Stromal cell of bone marrow (primary cell): ENCODE measurements at regions not wholly inside any gene's neighbourhood (a gene's known extent, or its start where the extent isn't known, plus 50 kb on each side); places are given as distances from the start of the nearest gene placed in this dataset.
"Not testable (repeated sequence)": the region's sequence is repeated elsewhere in the genome, so short reads cannot be mapped to it uniquely, and the experiment has no call there.

Experiments used
- DNase-seq: peaks from one replicate; pipeline ENCODE4 v3.0.0-alpha.2; 2012; ENCODE audit warnings: low read depth

DNA sequence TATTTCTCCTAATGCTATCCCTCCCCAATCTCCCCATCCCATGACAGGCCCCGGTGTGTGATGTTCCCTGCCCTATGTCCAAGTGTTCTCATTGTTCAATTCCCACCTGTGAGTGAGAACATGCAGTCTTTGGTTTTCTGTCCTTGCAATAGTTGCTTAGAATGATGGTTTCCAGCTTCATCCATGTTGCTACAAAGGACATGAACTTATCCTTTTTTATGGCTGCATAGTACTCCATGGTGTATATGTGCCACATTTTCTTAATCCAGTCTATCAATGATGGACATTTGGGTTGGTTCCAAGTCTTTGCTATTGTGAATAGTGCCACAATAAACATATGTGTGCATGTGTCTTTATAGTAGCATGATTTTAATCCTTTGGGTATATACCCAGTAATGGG is 51.3 kb upstream of the RIOK2 start:
- not testable (repeated sequence) for DNase-seq

DNA sequence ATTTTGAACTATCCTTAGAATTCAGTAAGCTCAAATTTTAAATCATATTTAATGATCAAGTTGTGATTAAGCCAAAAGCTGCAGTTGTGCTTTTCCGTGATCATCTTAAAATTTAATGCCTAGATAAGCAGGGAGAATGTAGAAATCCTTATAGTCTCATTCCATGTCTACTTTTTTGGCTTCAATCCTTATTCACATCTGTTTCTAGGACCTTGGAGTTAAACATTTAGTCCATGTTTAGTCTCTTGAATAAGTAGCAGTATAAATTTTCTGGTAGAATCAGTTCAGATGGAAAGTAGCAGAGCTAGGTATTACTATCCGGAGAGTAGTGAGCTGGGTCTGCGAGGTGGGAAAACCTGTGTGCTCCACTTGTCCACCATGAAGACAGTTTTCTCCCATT is 59.3 kb upstream of the RIOK2 start:
- DNase-seq = no peak

- DNase-seq = peak; percentile 38
Measured at GRCh38 chr5:97243353-97243752, 60.3 kb upstream of the RIOK2 start.

GRCh38 chr5:97245386-97245785 is 62.3 kb upstream of the RIOK2 start:
- DNase-seq = no peak

GRCh38 chr5:97250113-97250512 is 67.1 kb upstream of the RIOK2 start:
- DNase-seq = no peak

- DNase-seq = no peak
Measured at GRCh38 chr5:97266076-97266475, 83.0 kb upstream of the RIOK2 start.

DNA sequence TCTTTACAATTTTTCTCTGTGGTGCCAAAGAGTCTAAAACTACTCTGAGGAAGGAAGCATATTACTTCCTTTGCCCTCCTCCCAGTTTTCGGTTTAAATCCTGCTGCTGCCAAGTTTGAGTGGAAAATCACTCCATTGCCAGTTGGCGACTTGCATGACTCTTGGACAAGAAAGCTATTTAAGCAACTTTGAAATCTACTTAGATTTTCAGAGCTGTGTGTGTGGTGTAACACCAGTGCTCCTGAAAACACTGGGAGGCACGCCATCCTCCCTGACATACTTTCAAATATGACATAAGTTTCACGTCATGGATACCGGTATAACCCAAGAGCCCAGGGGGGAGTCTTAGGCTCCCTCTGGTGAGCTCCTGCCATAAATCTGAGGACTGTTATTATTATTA is 83.5 kb upstream of the RIOK2 start:
- DNase-seq = peak; percentile 63

GRCh38 chr5:97267767-97268166 is 84.7 kb upstream of the RIOK2 start:
- DNase-seq = no peak

- no peak for DNase-seq
Measured at GRCh38 chr5:97276474-97277120, 93.5 kb upstream of the RIOK2 start.

- DNase-seq = no peak
Measured at GRCh38 chr5:97281257-97281656, 98.2 kb upstream of the RIOK2 start.

- DNase-seq = peak; percentile 6
Measured at GRCh38 chr5:97297063-97297703, 114.1 kb upstream of the RIOK2 start.

- DNase-seq = peak; percentile 7
Measured at GRCh38 chr5:97297704-97298091, 114.7 kb upstream of the RIOK2 start.

- DNase-seq = not testable (repeated sequence)
Measured at GRCh38 chr5:97301181-97301580, 118.1 kb upstream of the RIOK2 start.

GRCh38 chr5:97338729-97339128 is 155.7 kb upstream of the RIOK2 start:
- DNase-seq = no peak

DNA sequence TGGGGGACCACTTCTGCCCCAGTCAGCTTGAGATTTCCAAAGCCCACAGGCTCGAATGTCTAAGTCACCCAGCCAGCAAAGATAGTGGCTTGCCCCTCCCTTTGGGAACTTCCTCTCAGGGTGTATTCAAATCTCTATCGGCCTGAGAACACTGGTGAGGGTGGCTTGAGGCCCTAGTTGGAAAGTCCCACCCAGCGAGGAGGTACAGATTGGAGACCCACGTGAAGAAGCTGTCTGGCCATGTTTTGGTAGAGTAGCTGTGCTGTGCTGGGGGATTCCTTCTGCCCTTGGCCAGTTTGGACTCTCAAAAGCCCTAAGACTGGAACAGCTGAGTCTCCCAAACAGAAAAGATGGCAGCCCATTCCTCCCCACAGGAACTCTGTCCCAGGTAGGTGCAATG is 172.7 kb upstream of the RIOK2 start:
- no peak for DNase-seq

GRCh38 chr5:97363577-97363976 is 180.5 kb upstream of the RIOK2 start:
- no peak for DNase-seq

GRCh38 chr5:97364731-97365130 is 181.7 kb upstream of the RIOK2 start:
- no peak for DNase-seq

- no peak for DNase-seq
Measured at GRCh38 chr5:97365163-97365845, 182.3 kb upstream of the RIOK2 start.

DNA sequence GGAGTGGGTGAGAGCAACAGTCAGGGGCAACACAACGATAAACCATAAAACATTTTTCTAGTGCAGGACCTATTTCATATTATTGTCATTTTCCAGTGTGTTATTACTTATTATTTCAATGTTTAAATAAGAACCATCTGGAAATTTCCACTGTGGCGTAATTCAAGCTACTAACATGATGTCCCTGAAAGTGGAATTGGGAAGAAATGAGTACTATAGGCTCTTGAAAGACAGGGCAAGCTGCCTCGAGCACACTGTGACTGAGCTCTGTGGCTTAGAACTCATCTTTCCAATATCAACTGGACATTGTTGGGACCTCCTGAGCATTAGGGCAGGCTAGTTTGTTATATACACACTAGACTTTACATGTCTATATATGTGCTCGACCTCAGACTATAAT is 182.9 kb upstream of the RIOK2 start:
- no peak for DNase-seq

DNA sequence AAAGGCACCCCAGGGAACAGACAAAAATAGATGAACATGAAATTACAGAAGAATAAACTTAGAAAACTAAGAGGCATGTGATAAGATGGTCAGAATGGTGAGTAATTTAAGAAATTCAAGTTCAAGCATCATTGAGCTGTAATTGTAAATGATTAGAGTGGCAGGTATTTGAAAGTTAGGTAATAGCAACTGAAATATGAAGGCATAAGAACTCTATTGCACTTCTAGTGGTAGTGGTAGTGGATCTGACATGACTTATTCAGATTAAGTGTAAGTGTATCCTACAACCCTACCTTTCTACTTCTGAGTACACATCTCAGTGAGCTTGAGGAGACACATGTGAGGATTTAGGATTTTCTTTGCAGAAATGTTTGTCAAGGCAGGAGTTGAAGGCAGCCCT is 192.9 kb upstream of the RIOK2 start:
- DNase-seq = no peak

DNA sequence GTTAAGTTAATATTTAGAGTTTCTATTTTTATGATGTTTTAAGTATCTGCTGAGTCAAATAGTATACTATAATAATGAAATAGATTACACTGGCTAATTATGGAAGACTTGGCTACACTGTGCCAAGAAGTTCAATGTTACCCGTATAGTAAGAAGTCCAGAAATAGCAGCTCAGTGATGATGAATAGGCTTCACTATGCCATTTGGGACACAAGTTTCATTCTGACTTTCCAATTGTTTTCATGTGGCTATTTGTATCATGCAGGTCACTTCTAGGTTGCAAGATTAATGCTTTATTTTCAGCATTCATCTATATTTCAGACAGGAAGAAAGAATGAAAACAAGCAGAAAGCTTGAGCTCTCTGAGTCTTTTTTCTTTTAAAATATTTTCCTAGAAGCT is 194.5 kb upstream of the RIOK2 start:
- no peak for DNase-seq

GRCh38 chr5:97383996-97384395 is 200.9 kb upstream of the RIOK2 start:
- DNase-seq = no peak

DNA sequence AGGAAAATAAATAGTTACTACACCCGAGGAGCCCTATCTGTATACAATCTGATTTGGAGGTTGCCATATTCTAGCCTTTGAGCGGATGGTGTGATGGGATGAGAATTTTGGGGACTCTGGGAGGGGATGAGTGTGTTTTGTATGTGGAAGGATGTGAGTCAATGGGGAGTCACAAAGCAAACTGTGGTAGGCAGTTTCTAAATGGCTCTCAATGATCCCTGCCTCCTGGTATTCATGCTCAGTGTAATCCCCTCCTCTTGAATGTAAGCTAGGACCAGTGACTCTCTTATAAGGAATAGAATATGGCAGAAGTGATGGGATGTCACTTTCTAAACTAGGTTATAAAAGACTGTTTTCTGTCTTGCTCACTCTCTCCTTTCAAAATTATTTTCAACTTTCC is 205.7 kb upstream of the RIOK2 start:
- peak; percentile 16 for DNase-seq

DNA sequence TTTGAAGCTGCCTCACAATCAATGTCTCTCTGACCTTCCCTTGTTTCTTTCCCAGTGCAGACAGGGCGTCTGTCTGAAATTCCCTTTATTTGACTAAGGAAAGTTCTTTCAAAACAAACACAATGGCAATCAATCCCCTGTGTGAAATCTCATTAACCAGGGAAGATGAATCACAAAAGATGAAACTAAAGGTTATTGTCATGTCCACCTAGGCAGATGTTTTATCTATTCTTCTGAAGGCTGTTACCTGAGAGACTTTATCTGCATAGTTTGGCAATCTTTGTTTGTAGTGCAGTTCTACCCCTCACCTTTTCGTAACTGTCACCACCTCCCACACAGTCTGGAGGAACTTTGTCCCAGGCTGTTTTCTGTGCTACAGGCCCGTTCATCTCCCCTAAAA is 217.5 kb upstream of the RIOK2 start:
- no peak for DNase-seq
